Mucosa of descending colon (tissue), 3 donors: ENCODE measurements at regions not wholly inside any gene's neighbourhood (a gene's known extent, or its start where the extent isn't known, plus 50 kb on each side); places are given as distances from the start of the nearest gene placed in this dataset.

Experiments
- ATAC-seq: fragments of 200-7000 bp; cut with Tn5 transposase; one replicate; pipeline ENCODE4 v1.9.1; 2020; ENCODE audit warnings: mild to moderate bottlenecking, moderate library complexity
- DNase-seq, 3 donors: peaks; one replicate each; pipeline ENCODE4 v3.0.0-alpha.2; 2020
- H3K36me3 ChIP-seq: fragments of 200-600 bp; one replicate; pipeline ENCODE4 v1.8.0; 2021; ENCODE audit warnings: low read depth, mild to moderate bottlenecking
- H3K4me1 ChIP-seq: fragments of 200-600 bp; one replicate; pipeline ENCODE4 v1.8.0; 2021; ENCODE audit warnings: low read depth, mild to moderate bottlenecking
- H3K4me3 ChIP-seq: fragments of 200-600 bp; one replicate; pipeline ENCODE4 v1.8.0; 2021; ENCODE audit warnings: mild to moderate bottlenecking
- H3K9me3 ChIP-seq: fragments of 200-600 bp; one replicate; pipeline ENCODE4 v1.8.0; 2021; ENCODE audit warnings: mild to moderate bottlenecking
- CTCF ChIP-seq: fragments of 200-600 bp; IDR thresholded peaks from one replicate; pipeline ENCODE4 v1.8.0; 2022; ENCODE audit warnings: antibody characterized with exemption, mild to moderate bottlenecking
- intact Hi-C, 2 donors: fragments of 100-400 bp; cut with DNase I in 1 of 2; cut with micrococcal nuclease in 1 of 2; formaldehyde crosslinking; loops; one replicate each; pipeline versions ENCODE4 v1.11.0 to v1.11.1; 2022; cut with DNase I, micrococcal nuclease
- donor health status: DM: no; HTN: no; CAD: no; lungs with moderate emphysema.
- donor health status: DM: no; HTN: no; CAD: no.
- donor health status: DM: no; HTN: yes; CAD: no.

GRCh38 chr17:63308272-63308671 lies 137.8 kb downstream of the CYB561 start:
- intact Hi-C loops, result no loop called here

GRCh38 chr17:63309021-63309420 lies 137.1 kb downstream of the CYB561 start:
- no peak for TF ChIP-seq CTCF
- ATAC-seq, result no peak
- no peak for DNase-seq
- no peaks in the 10 kb centered on the region for H3K36me3 ChIP-seq
- no peaks in the 10 kb centered on the region for H3K9me3 ChIP-seq
- intact Hi-C loops, result no loop called here
- no peak overlapping the region for H3K4me3 ChIP-seq
- H3K4me1 ChIP-seq, result no peaks in the 10 kb centered on the region

More at GRCh38 chr17:63308272-63308671, 137.8 kb downstream of the CYB561 start:
- TF ChIP-seq CTCF, result no peak
- no peaks in the 10 kb centered on the region for H3K36me3 ChIP-seq
- DNase-seq (no peak), ATAC-seq (no peak)
- no peaks in the 10 kb centered on the region for H3K4me1 ChIP-seq
- no peak overlapping the region for H3K4me3 ChIP-seq
- no peaks in the 10 kb centered on the region for H3K9me3 ChIP-seq

- Histone ChIP-seq H3K9me3 (no peaks in the 10 kb centered on the region), H3K4me3 (no peak overlapping the region), H3K36me3 (no peaks in the 10 kb centered on the region), H3K4me1 (no peaks in the 10 kb centered on the region)
- no peak for TF ChIP-seq CTCF
- no peak for DNase-seq
- no peak for ATAC-seq
- intact Hi-C loops, result no loop called here
These were observed 134.6 kb downstream of the CYB561 start for GRCh38 chr17:63311416-63311937.

GRCh38 chr17:63314761-63315160 lies 131.3 kb downstream of the CYB561 start:
- intact Hi-C loops, result no loop called here
- Histone ChIP-seq H3K4me3 (no peak overlapping the region), H3K4me1 (no peaks in the 10 kb centered on the region), H3K9me3 (no peaks in the 10 kb centered on the region), H3K36me3 (no peaks in the 10 kb centered on the region)
- DNase-seq, result no peak
- TF ChIP-seq CTCF, result no peak
- ATAC-seq, result no peak

GRCh38 chr17:63316100-63316499 lies 130.0 kb downstream of the CYB561 start:
- intact Hi-C loops, result no loop called here
- no peak for ATAC-seq
- TF ChIP-seq CTCF, result no peak
- H3K36me3 ChIP-seq, result no peaks in the 10 kb centered on the region
- no peaks in the 10 kb centered on the region for H3K9me3 ChIP-seq
- H3K4me1 ChIP-seq, result no peaks in the 10 kb centered on the region
- H3K4me3 ChIP-seq, result no peak overlapping the region
- DNase-seq, result no peak

DNA sequence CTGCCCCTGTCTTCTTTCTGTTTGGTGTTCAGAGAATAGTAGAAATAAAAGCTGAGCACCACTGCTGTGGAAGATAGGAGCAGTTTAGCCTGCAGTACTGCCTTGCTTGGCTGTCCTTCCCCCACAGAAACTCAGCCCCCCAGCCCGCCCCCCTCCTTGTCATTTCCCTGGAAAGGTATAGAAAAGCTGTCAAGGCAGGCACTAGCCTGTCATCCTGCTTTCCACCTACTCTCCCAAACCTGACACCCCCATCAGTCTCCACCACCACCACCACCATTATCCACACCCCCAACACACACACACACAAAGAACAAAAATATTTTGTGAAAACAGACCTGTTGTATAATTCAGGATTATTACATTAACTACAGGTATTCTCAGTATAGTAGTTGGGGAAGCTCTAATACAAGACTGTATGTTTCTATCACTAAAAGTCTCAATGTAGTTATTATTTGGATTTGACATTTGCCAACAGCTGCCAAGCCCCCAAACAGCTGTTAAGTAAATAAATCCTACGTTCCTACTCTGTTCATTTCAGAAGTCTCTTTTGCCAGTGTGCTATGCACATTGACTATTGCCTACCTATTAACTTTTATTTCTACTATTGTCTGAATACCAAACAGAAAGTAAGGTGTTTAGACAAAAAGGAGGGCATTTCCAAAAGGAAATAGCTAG lies 128.8 kb downstream of the CYB561 start:
- no peaks in the 10 kb centered on the region for H3K9me3 ChIP-seq
- TF ChIP-seq CTCF, result no peak
- H3K4me1 ChIP-seq, result no peaks in the 10 kb centered on the region
- H3K4me3 ChIP-seq, result no peak overlapping the region
- H3K36me3 ChIP-seq, result no peaks in the 10 kb centered on the region
- intact Hi-C loops, result no loop called here
- DNase-seq, result no peak
- ATAC-seq, result no peak
